Liver (tissue), 8 donors: ENCODE measurements at regions not wholly inside any gene's neighbourhood (a gene's known extent, or its start where the extent isn't known, plus 50 kb on each side); places are given as distances from the start of the nearest gene placed in this dataset.
"Not testable (repeated sequence)": the region's sequence is repeated elsewhere in the genome, so short reads cannot be mapped to it uniquely, and the experiment has no call there.

Experiments
- DNase-seq: peaks from one replicate; pipeline ENCODE4 v3.0.0-alpha.2; 2017; ENCODE audit warnings: low spot score
- H3K27ac ChIP-seq, 2 donors: one replicate each; pipeline ENCODE4 v1.7.0; 2013; ENCODE audit warnings: inconsistent platforms in 2 of 2, low read length in 2 of 2, control low read depth in 1 of 2, low read depth in 1 of 2, mild to moderate bottlenecking in 1 of 2
- H3K27me3 ChIP-seq, 4 donors: one replicate each; pipeline versions ENCODE4 v1.6.1 to v1.7.0; 2013; ENCODE audit warnings: low read length in 3 of 4, inconsistent platforms in 1 of 4, mild to moderate bottlenecking in 1 of 4, moderate library complexity in 1 of 4; ENCODE audit not compliant: control insufficient read depth in 4 of 4, insufficient read depth in 4 of 4
- H3K36me3 ChIP-seq, 4 donors: one replicate each; pipeline versions ENCODE4 v1.6.1 to v1.7.0; 2013; ENCODE audit warnings: low read length in 3 of 4, mild to moderate bottlenecking in 3 of 4, low read depth in 1 of 4, moderate library complexity in 1 of 4; ENCODE audit not compliant: control insufficient read depth in 4 of 4, insufficient read depth in 3 of 4
- H3K4me1 ChIP-seq, 4 donors: one replicate each; pipeline versions ENCODE4 v1.6.1 to v1.7.0; 2013; ENCODE audit warnings: low read length in 3 of 4, mild to moderate bottlenecking in 3 of 4, moderate library complexity in 1 of 4; ENCODE audit not compliant: control insufficient read depth in 4 of 4, insufficient read depth in 4 of 4
- H3K4me3 ChIP-seq, 3 donors: one replicate each; pipeline versions ENCODE4 v1.6.1 to v1.7.0; 2013; ENCODE audit warnings: low read length in 3 of 3, control low read depth in 1 of 3, low read depth in 1 of 3, mild to moderate bottlenecking in 1 of 3
- H3K9ac ChIP-seq, 2 donors: one replicate each; pipeline ENCODE4 v1.7.0; 2013; ENCODE audit warnings: low read length in 2 of 2, mild to moderate bottlenecking in 2 of 2, moderate library complexity in 2 of 2, control low read depth in 1 of 2, low read depth in 1 of 2
- H3K9me3 ChIP-seq, 4 donors: one replicate each; pipeline versions ENCODE4 v1.6.1 to v1.7.0; 2013; ENCODE audit warnings: low read length in 3 of 4; ENCODE audit not compliant: control insufficient read depth in 4 of 4
- EGR1 ChIP-seq, 2 donors: IDR thresholded peaks; 2 replicates each; pipeline ENCODE4 v1.6.1; 2016 to 2018; ENCODE audit warnings: antibody characterized with exemption in 2 of 2, low read depth in 2 of 2
- FOXA1 ChIP-seq: IDR thresholded peaks from 2 replicates; pipeline ENCODE4 v1.6.1; 2016; ENCODE audit warnings: antibody characterized with exemption
- FOXA2 ChIP-seq: IDR thresholded peaks from 2 replicates; pipeline ENCODE4 v1.6.1; 2016; ENCODE audit warnings: antibody characterized with exemption
- GABPA ChIP-seq, 2 donors: IDR thresholded peaks in 1 of 2; conservative IDR thresholded peaks in 1 of 2; 2 replicates each; pipeline ENCODE4 v1.6.1; 2016; ENCODE audit warnings: antibody characterized with exemption in 2 of 2, mild to moderate bottlenecking in 1 of 2, moderate library complexity in 1 of 2
- HNF4A ChIP-seq, 2 donors: conservative IDR thresholded peaks; 2 replicates each; pipeline ENCODE4 v1.6.1; 2016; ENCODE audit warnings: antibody characterized with exemption in 2 of 2, mild to moderate bottlenecking in 2 of 2
- HNF4G ChIP-seq: IDR thresholded peaks from 2 replicates; pipeline ENCODE4 v1.6.1; 2016; ENCODE audit warnings: antibody characterized with exemption
- JUND ChIP-seq, 2 donors: IDR thresholded peaks; 2 replicates each; pipeline ENCODE4 v1.6.1; 2016; ENCODE audit warnings: antibody characterized with exemption in 2 of 2
- NR2F2 ChIP-seq: IDR thresholded peaks from 2 replicates; pipeline ENCODE4 v1.6.1; 2016; ENCODE audit warnings: antibody characterized with exemption
- RAD21 ChIP-seq, 2 donors: IDR thresholded peaks; 2 replicates each; pipeline ENCODE4 v1.6.1; 2016; ENCODE audit warnings: antibody characterized with exemption in 2 of 2, mild to moderate bottlenecking in 2 of 2
- RXRA ChIP-seq, 2 donors: IDR thresholded peaks; 2 replicates each; pipeline ENCODE4 v1.6.1; 2017 to 2018; ENCODE audit warnings: antibody characterized with exemption in 2 of 2, mild to moderate bottlenecking in 1 of 2
- SP1 ChIP-seq: IDR thresholded peaks from 2 replicates; pipeline ENCODE4 v1.6.1; 2018; ENCODE audit warnings: antibody characterized with exemption, mild to moderate bottlenecking
- TAF1 ChIP-seq: conservative IDR thresholded peaks from 2 replicates; pipeline ENCODE4 v1.6.1; 2016; ENCODE audit warnings: antibody characterized with exemption, mild to moderate bottlenecking
- YY1 ChIP-seq: IDR thresholded peaks from 2 replicates; pipeline ENCODE4 v1.6.1; 2016; ENCODE audit warnings: antibody characterized with exemption, mild to moderate bottlenecking
- WGBS: extraction: QIAGEN DNeasy Blood & Tissue Kit; methylation state at CpG from one replicate; pipeline ENCODE4 v1.1.7; 2013; 5-methylcytosine and 5-hydroxymethylcytosine counted together
- TF ChIP-seq, protein P1 (sequence below): IDR thresholded peaks from 2 replicates; pipeline ENCODE4 v1.6.1; 2016; ENCODE audit warnings: antibody characterized with exemption
- TF ChIP-seq, protein P2 (sequence below): IDR thresholded peaks from 2 replicates; pipeline ENCODE4 v1.6.1; 2016; ENCODE audit warnings: antibody characterized with exemption
- TF ChIP-seq, protein P3 (sequence below): fragments of 150-350 bp; IDR thresholded peaks from 2 replicates; pipeline ENCODE4 v1.5.1; 2017; ENCODE audit warnings: improper control_type of control experiment, low read depth, low read length; ENCODE audit not compliant: missing input control
- TF ChIP-seq, protein P4 (sequence below): IDR thresholded peaks from 2 replicates; pipeline ENCODE4 v1.6.1; 2016; ENCODE audit warnings: antibody characterized with exemption
- TF ChIP-seq, protein P5 (sequence below): IDR thresholded peaks from 2 replicates; pipeline ENCODE4 v1.6.1; 2016; ENCODE audit warnings: antibody characterized with exemption, mild to moderate bottlenecking
- donor health status: healthy.
- donor health status: healthy.
- donor health status: healthy.
- donor health status: healthy.
- donor health status: healthy.

DNA sequence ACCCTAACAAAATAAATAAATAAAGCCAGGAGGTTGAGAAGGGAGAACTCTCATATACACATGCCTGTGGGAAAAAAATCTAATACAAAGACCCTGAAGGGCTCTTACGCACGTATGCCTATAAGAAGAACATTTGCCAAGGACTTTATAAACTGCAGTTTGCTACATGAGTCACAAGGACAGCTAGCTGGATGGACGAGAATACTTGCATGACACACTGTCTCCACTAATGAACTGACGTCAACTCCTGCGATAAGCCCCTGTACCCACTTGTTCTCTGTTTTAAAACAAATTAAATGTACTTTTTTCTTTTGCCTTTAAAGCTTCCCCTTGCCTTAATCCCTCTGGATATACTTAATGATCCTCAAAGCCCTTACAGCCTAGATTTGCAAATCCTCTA lies 374.6 kb upstream of the GHITM start (continued):
- TF ChIP-seq, protein P1, sequence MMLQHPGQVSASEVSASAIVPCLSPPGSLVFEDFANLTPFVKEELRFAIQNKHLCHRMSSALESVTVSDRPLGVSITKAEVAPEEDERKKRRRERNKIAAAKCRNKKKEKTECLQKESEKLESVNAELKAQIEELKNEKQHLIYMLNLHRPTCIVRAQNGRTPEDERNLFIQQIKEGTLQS = no peak
- TF ChIP-seq NR2F2 = no peak

DNA sequence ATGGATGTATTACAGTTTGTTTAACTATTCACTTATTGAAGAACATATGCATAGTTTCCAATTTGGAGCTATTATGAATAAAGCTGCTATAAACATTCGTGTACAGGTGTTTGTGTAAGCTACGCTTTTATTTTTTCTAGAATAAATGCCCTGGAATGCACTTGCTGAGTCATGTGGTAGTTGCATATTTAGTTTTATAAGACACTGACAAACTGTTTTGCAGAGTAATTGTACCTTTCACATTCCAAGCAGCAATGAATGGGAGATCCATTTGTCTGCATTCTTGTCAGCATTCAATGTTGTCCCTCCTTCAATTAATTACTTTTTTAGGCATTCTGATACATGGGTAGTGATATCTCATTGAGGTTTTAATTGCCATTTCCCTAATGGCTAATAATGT lies 373.6 kb upstream of the GHITM start:
- H3K27me3 ChIP-seq = no peaks in the 10 kb centered on the region
- H3K9ac ChIP-seq = no peak overlapping the region
- TF ChIP-seq TAF1 = no peak
- no peak overlapping the region for H3K27ac ChIP-seq
- no peaks in the 10 kb centered on the region for H3K36me3 ChIP-seq
- H3K4me1 ChIP-seq = no peaks in the 10 kb centered on the region
- H3K9me3 ChIP-seq = peaks cover 0 to 2% (median under 1%) of the 10 kb centered on the region in 4 donors
- DNase-seq = no peak
- H3K4me3 ChIP-seq = no peak overlapping the region
- 80% methylated on average over 2 of the region's 2 CpGs for WGBS

DNA sequence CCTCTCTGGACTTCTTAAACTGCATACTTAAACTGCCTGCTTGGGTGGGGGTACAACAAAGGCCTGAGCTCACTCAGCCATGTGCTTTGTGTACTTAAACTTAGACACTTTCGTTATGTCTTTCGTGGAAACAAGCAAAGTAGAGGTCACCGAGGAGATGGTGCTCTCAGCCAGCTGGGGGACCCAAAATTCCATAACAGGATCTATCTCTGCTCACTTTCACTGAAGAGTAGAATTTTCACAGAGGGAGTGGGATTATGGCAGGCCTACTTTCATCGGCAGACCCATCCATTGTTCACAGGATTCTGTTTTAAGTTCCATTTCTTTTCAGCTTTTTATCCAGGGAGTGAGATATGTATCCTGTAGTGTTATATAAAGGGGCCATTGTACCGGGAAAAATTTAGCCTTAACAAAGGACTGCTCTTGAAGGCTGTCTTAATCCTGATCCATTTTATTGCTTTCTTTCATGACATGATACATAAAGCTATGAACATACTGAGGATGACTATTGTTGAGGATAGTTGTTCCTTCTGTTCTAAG lies 370.0 kb upstream of the GHITM start:
- TF ChIP-seq FOXA1 (no peak), RAD21 (IDR thresholded peaks at IDR 0.05) (no peak), YY1 (no peak), HNF4G (no peak), TAF1 (no peak), EGR1 (IDR thresholded peaks at IDR 0.05; ENCODE audit: low read depth in 2 of 2) (no peak), RXRA (IDR thresholded peaks at IDR 0.05) (no peak), FOXA2 (no peak), JUND (IDR thresholded peaks at IDR 0.05) (no peak), NR2F2 (no peak), GABPA (IDR thresholded peaks at IDR 0.05 in 1 of 2, conservative IDR thresholded peaks at IDR 0.05 in 1 of 2) (no peak), SP1 (no peak), HNF4A (conservative IDR thresholded peaks at IDR 0.05) (no peak)
- TF ChIP-seq, protein P1 = no peak
- TF ChIP-seq, protein P2, sequence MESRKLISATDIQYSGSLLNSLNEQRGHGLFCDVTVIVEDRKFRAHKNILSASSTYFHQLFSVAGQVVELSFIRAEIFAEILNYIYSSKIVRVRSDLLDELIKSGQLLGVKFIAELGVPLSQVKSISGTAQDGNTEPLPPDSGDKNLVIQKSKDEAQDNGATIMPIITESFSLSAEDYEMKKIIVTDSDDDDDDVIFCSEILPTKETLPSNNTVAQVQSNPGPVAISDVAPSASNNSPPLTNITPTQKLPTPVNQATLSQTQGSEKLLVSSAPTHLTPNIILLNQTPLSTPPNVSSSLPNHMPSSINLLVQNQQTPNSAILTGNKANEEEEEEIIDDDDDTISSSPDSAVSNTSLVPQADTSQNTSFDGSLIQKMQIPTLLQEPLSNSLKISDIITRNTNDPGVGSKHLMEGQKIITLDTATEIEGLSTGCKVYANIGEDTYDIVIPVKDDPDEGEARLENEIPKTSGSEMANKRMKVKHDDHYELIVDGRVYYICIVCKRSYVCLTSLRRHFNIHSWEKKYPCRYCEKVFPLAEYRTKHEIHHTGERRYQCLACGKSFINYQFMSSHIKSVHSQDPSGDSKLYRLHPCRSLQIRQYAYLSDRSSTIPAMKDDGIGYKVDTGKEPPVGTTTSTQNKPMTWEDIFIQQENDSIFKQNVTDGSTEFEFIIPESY = no peak
- TF ChIP-seq, protein P3, sequence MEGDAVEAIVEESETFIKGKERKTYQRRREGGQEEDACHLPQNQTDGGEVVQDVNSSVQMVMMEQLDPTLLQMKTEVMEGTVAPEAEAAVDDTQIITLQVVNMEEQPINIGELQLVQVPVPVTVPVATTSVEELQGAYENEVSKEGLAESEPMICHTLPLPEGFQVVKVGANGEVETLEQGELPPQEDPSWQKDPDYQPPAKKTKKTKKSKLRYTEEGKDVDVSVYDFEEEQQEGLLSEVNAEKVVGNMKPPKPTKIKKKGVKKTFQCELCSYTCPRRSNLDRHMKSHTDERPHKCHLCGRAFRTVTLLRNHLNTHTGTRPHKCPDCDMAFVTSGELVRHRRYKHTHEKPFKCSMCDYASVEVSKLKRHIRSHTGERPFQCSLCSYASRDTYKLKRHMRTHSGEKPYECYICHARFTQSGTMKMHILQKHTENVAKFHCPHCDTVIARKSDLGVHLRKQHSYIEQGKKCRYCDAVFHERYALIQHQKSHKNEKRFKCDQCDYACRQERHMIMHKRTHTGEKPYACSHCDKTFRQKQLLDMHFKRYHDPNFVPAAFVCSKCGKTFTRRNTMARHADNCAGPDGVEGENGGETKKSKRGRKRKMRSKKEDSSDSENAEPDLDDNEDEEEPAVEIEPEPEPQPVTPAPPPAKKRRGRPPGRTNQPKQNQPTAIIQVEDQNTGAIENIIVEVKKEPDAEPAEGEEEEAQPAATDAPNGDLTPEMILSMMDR = no peak
- TF ChIP-seq, protein P4, sequence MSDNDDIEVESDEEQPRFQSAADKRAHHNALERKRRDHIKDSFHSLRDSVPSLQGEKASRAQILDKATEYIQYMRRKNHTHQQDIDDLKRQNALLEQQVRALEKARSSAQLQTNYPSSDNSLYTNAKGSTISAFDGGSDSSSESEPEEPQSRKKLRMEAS = no peak
- TF ChIP-seq, protein P5, sequence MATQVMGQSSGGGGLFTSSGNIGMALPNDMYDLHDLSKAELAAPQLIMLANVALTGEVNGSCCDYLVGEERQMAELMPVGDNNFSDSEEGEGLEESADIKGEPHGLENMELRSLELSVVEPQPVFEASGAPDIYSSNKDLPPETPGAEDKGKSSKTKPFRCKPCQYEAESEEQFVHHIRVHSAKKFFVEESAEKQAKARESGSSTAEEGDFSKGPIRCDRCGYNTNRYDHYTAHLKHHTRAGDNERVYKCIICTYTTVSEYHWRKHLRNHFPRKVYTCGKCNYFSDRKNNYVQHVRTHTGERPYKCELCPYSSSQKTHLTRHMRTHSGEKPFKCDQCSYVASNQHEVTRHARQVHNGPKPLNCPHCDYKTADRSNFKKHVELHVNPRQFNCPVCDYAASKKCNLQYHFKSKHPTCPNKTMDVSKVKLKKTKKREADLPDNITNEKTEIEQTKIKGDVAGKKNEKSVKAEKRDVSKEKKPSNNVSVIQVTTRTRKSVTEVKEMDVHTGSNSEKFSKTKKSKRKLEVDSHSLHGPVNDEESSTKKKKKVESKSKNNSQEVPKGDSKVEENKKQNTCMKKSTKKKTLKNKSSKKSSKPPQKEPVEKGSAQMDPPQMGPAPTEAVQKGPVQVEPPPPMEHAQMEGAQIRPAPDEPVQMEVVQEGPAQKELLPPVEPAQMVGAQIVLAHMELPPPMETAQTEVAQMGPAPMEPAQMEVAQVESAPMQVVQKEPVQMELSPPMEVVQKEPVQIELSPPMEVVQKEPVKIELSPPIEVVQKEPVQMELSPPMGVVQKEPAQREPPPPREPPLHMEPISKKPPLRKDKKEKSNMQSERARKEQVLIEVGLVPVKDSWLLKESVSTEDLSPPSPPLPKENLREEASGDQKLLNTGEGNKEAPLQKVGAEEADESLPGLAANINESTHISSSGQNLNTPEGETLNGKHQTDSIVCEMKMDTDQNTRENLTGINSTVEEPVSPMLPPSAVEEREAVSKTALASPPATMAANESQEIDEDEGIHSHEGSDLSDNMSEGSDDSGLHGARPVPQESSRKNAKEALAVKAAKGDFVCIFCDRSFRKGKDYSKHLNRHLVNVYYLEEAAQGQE = no peak
- Histone ChIP-seq H3K27ac (no peak overlapping the region), H3K36me3 (no peaks in the 10 kb centered on the region), H3K4me1 (no peaks in the 10 kb centered on the region), H3K9me3 (peaks cover 0 to 3% (median 2%) of the 10 kb centered on the region in 4 donors), H3K9ac (no peak overlapping the region), H3K4me3 (no peak overlapping the region), H3K27me3 (no peaks in the 10 kb centered on the region)
- 68% methylated on average over 5 of the region's 5 CpGs for whole genome bisulfite sequencing
- no peak for DNase-seq

DNA sequence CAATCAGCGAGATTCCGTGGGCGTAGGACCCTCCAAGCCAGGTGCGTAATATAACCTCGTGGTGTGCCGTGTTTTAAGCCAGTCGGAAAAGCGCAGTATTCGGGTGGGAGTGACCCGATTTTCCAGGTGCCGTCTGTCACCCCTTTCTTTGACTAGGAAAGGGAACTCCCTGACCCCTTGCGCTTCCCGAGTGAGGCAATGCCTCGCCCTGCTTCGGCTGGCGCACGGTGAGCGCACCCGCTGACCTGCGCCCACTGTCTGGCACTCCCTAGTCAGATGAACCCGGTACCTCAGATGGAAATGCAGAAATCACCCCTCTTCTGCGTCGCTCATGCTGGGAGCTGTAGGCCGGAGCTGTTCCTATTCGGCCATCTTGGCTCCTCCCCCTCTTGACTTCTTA lies 352.6 kb upstream of the GHITM start:
- not testable (repeated sequence) for H3K27ac ChIP-seq, H3K9me3 ChIP-seq, H3K27me3 ChIP-seq, H3K36me3 ChIP-seq, H3K4me1 ChIP-seq, DNase-seq, H3K4me3 ChIP-seq, H3K9ac ChIP-seq
- WGBS = 90% methylated on average over 25 of the region's 25 CpGs
